A549 (cell line): ENCODE measurements at regions not wholly inside any gene's neighbourhood (a gene's known extent, or its start where the extent isn't known, plus 50 kb on each side); places are given as distances from the start of the nearest gene placed in this dataset.

Source experiments
- ATAC-seq, 2 experiments: fragments of 200-7000 bp in 1 of 2; fragments of >200 bp in 1 of 2; cut with Nextera tagmentation in 1 of 2; cut with Tn5 transposase in 1 of 2; 3 replicates each; pipeline versions ENCODE4 v1.8.0 to v1.9.1; 2018 to 2020; ENCODE audit warnings: mild to moderate bottlenecking in 1 of 2, moderate library complexity in 1 of 2
- CTCF ChIA-PET: fragments of 300-600 bp; sonication (Branson Sonifier 250); formaldehyde crosslinking; extraction: SDS; loops from one replicate; lab custom pipeline; 2021; ENCODE audit warnings: antibody characterized with exemption, inconsistent platforms; lab: Yijun Ruan, JAX
- POLR2A ChIA-PET: fragments of 350-600 bp; formaldehyde crosslinking; extraction: SDS; loops from one replicate; lab custom pipeline; 2021; ENCODE audit warnings: antibody characterized with exemption, inconsistent platforms; lab: Yijun Ruan, JAX
- DNase-seq, 2 experiments: peaks; one replicate each; pipeline versions ENCODE4 v3.0.0 to v3.0.0-alpha.2; 2011 to 2016; ENCODE audit warnings: low read depth in 1 of 2, low spot score in 1 of 2
- FAIRE-seq: peaks from 2 replicates; lab custom pipeline; 2011; peaks lifted over from hg19 to GRCh38; lab: Jason Lieb, UNC
- H3K27ac ChIP-seq, 2 experiments: fragments of >200 bp; sonication (Bioruptor Twin); formaldehyde crosslinking; 3 replicates each; pipeline ENCODE4 v1.5.1; 2016 to 2017
- H3K4me1 ChIP-seq: fragments of >200 bp; sonication (Bioruptor Twin); formaldehyde crosslinking; 3 replicates; pipeline ENCODE4 v1.6.1; 2016
- H3K4me2 ChIP-seq: fragments of >200 bp; sonication (Bioruptor Twin); formaldehyde crosslinking; 3 replicates; pipeline ENCODE4 v1.6.1; 2016
- H3K4me3 ChIP-seq: fragments of >200 bp; sonication (Bioruptor Twin); formaldehyde crosslinking; 3 replicates; pipeline ENCODE4 v1.5.1; 2016
- H3K9me3 ChIP-seq: fragments of >200 bp; sonication (Bioruptor Twin); formaldehyde crosslinking; 3 replicates; pipeline ENCODE4 v1.6.1; 2016
- BCL3 ChIP-seq: fragments of >200 bp; sonication (Bioruptor Twin); formaldehyde crosslinking; IDR thresholded peaks from 3 replicates; pipeline ENCODE4 v1.6.1; 2016
- CBX8 ChIP-seq: fragments of 200-600 bp; sonication (generic); IDR thresholded peaks from 2 replicates; pipeline ENCODE4 v1.6.1; 2016
- CHD2 ChIP-seq: fragments of 150-350 bp; IDR thresholded peaks from 2 replicates; pipeline ENCODE4 v1.6.1; 2014; ENCODE audit warnings: low read length; ENCODE audit not compliant: partially characterized antibody
- EHF ChIP-seq: fragments of 250-450 bp; sonication (Bioruptor Pico); IDR thresholded peaks from 2 replicates; pipeline ENCODE4 v1.5.0; 2020; ENCODE audit warnings: mild to moderate bottlenecking
- EHMT2 ChIP-seq: fragments of 200-600 bp; sonication (generic); IDR thresholded peaks from 2 replicates; pipeline ENCODE4 v1.6.1; 2016; ENCODE audit warnings: antibody characterized with exemption, low read depth, mild to moderate bottlenecking, moderate library complexity
- GATA3 ChIP-seq: IDR thresholded peaks from 2 replicates; pipeline ENCODE4 v1.6.1; 2012; ENCODE audit warnings: borderline replicate concordance
- KDM5A ChIP-seq: fragments of 200-600 bp; sonication (generic); IDR thresholded peaks from 2 replicates; pipeline ENCODE4 v1.6.1; 2016; ENCODE audit warnings: antibody characterized with exemption, mild to moderate bottlenecking
- MAX ChIP-seq: IDR thresholded peaks from 2 replicates; pipeline ENCODE4 v1.6.1; 2012
- MYC ChIP-seq: IDR thresholded peaks from 2 replicates; pipeline ENCODE4 v1.6.1; 2012; ENCODE audit warnings: mild to moderate bottlenecking, inconsistent platforms, low read length, improper control_type of control experiment, borderline replicate concordance
- NFE2L2 ChIP-seq: fragments of 150-350 bp; conservative IDR thresholded peaks from 2 replicates; pipeline ENCODE4 v1.6.1; 2014; ENCODE audit warnings: low read length
- NR3C1 ChIP-seq: fragments of >200 bp; sonication (Bioruptor Twin); formaldehyde crosslinking; IDR thresholded peaks from 3 replicates; pipeline ENCODE4 v1.6.1; 2017
- RAD21 ChIP-seq, 2 experiments: fragments of >200 bp in 1 of 2; sonication (Bioruptor Twin) in 1 of 2; formaldehyde crosslinking in 1 of 2; IDR thresholded peaks in 1 of 2; conservative IDR thresholded peaks in 1 of 2; 2 replicates in 1 of 2; 3 replicates in 1 of 2; pipeline ENCODE4 v1.6.1; 2012 to 2018; ENCODE audit warnings: inconsistent platforms in 1 of 2
- RARB ChIP-seq: fragments of 250-450 bp; sonication (Bioruptor Pico); IDR thresholded peaks from 2 replicates; pipeline ENCODE4 v1.8.0; 2021; ENCODE audit warnings: mild to moderate bottlenecking, moderate library complexity
- RCOR1 ChIP-seq: fragments of 150-350 bp; IDR thresholded peaks from 2 replicates; pipeline ENCODE4 v1.6.1; 2014; ENCODE audit warnings: antibody characterized with exemption, low read length, low read depth
- ZNF302 ChIP-seq: fragments of 250-450 bp; sonication (Bioruptor Pico); IDR thresholded peaks from 2 replicates; pipeline ENCODE4 v1.9.0; 2021; ENCODE audit warnings: inconsistent platforms, mild to moderate bottlenecking, moderate library complexity
- ZSCAN20 ChIP-seq: fragments of 250-450 bp; sonication (Bioruptor Pico); IDR thresholded peaks from 2 replicates; pipeline ENCODE4 v1.8.0; 2022; ENCODE audit warnings: mild to moderate bottlenecking, moderate library complexity
- WGBS: methylation state at CpG from one replicate; pipeline ENCODE4 v1.1.6; 2017; ENCODE audit errors: missing lambda C conversion rate; 5-methylcytosine and 5-hydroxymethylcytosine counted together
- TF ChIP-seq, protein P1 (sequence below): fragments of 450-650 bp; IDR thresholded peaks from 2 replicates; pipeline ENCODE4 v1.6.1; 2014; ENCODE audit warnings: antibody characterized with exemption
- TF ChIP-seq, protein P2 (sequence below): fragments of >200 bp; sonication (Bioruptor Twin); formaldehyde crosslinking; IDR thresholded peaks from 3 replicates; pipeline ENCODE4 v1.5.1; 2016

- whole genome bisulfite sequencing = 6% methylated on average over 3 of the region's 3 CpGs
- DNase-seq (no peak), ATAC-seq (no peak), FAIRE-seq (no peak)
- ChIA-PET CTCF (no interaction called here), POLR2A (no interaction called here)
- Histone ChIP-seq H3K27ac (no peak overlapping the region), H3K4me2 (no peak overlapping the region), H3K4me1 (no peaks in the 10 kb centered on the region), H3K9me3 (no peaks in the 10 kb centered on the region), H3K4me3 (no peak overlapping the region)
- TF ChIP-seq ZNF302 (CRISPR knock-in tag) (no peak), EHMT2 (no peak), CBX8 (no peak), GATA3 (no peak), RCOR1 (no peak), NFE2L2 (no peak), RAD21 (conservative IDR thresholded peaks at IDR 0.05 in 1 of 2, IDR thresholded peaks at IDR 0.05 in 1 of 2) (no peak)
Measured at GRCh38 chr10:129222436-129222835, 244.6 kb upstream of the MGMT start.

- DNase-seq = no peak
- POLR2A ChIA-PET = no interaction called here
- TF ChIP-seq MYC (no peak), ZSCAN20 (CRISPR knock-in tag) (no peak), BCL3 (no peak), CHD2 (no peak), KDM5A (no peak), NFE2L2 (no peak), NR3C1 (no peak), RCOR1 (no peak), RAD21 (conservative IDR thresholded peaks at IDR 0.05 in 1 of 2, IDR thresholded peaks at IDR 0.05 in 1 of 2) (no peak), RARB (CRISPR knock-in tag) (no peak)
- TF ChIP-seq, protein P1, sequence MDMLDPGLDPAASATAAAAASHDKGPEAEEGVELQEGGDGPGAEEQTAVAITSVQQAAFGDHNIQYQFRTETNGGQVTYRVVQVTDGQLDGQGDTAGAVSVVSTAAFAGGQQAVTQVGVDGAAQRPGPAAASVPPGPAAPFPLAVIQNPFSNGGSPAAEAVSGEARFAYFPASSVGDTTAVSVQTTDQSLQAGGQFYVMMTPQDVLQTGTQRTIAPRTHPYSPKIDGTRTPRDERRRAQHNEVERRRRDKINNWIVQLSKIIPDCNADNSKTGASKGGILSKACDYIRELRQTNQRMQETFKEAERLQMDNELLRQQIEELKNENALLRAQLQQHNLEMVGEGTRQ = no peak
- TF ChIP-seq, protein P2, sequence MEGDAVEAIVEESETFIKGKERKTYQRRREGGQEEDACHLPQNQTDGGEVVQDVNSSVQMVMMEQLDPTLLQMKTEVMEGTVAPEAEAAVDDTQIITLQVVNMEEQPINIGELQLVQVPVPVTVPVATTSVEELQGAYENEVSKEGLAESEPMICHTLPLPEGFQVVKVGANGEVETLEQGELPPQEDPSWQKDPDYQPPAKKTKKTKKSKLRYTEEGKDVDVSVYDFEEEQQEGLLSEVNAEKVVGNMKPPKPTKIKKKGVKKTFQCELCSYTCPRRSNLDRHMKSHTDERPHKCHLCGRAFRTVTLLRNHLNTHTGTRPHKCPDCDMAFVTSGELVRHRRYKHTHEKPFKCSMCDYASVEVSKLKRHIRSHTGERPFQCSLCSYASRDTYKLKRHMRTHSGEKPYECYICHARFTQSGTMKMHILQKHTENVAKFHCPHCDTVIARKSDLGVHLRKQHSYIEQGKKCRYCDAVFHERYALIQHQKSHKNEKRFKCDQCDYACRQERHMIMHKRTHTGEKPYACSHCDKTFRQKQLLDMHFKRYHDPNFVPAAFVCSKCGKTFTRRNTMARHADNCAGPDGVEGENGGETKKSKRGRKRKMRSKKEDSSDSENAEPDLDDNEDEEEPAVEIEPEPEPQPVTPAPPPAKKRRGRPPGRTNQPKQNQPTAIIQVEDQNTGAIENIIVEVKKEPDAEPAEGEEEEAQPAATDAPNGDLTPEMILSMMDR = no peak
- ATAC-seq = no peak
- CTCF ChIA-PET = no interaction called here
- H3K4me2 ChIP-seq = no peak overlapping the region
- H3K9me3 ChIP-seq = no peaks in the 10 kb centered on the region
- H3K27ac ChIP-seq = no peak overlapping the region
- no peak overlapping the region for H3K4me3 ChIP-seq
- no peaks in the 10 kb centered on the region for H3K4me1 ChIP-seq
- WGBS = 4% methylated on average over 6 of the region's 6 CpGs
- FAIRE-seq = no peak
Measured at GRCh38 chr10:129223363-129223762, 243.7 kb upstream of the MGMT start.

- H3K4me2 ChIP-seq = no peak overlapping the region
- ATAC-seq (no peak), DNase-seq (no peak), FAIRE-seq (no peak)
- H3K4me3 ChIP-seq = no peak overlapping the region
- CTCF ChIA-PET = no interaction called here
- POLR2A ChIA-PET = no interaction called here
- no peak overlapping the region for H3K27ac ChIP-seq
- no peaks in the 10 kb centered on the region for H3K9me3 ChIP-seq
- TF ChIP-seq EHF (CRISPR knock-in tag) = no peak
- no peak for TF ChIP-seq KDM5A
- TF ChIP-seq MAX = no peak
- 2% methylated on average over 3 of the region's 4 CpGs for WGBS
- no peaks in the 10 kb centered on the region for H3K4me1 ChIP-seq
Measured at GRCh38 chr10:129224065-129224464, 243.0 kb upstream of the MGMT start.
